Dermis blood vessel endothelial cell (primary cell): ENCODE measurements at regions not wholly inside any gene's neighbourhood (a gene's known extent, or its start where the extent isn't known, plus 50 kb on each side); places are given as distances from the start of the nearest gene placed in this dataset.
A peak's percentile ranks its signal among the peaks of the same experiment; 100 is the strongest.
"Not testable (repeated sequence)": the region's sequence is repeated elsewhere in the genome, so short reads cannot be mapped to it uniquely, and the experiment has no call there.

ENCODE experiments used
- DNase-seq: peaks from one replicate; pipeline ENCODE4 v3.0.0; 2010

- DNase-seq: no peak
Observed at GRCh38 chr3:6736836-6737629, 123.9 kb upstream of the GRM7 start.

- DNase-seq: no peak
Observed at GRCh38 chr3:6737630-6738029, 123.3 kb upstream of the GRM7 start.

GRCh38 chr3:6739288-6739687 lies 121.6 kb upstream of the GRM7 start:
- DNase-seq: no peak

GRCh38 chr3:6743067-6743720 lies 117.7 kb upstream of the GRM7 start:
- no peak for DNase-seq

- no peak for DNase-seq
Observed at GRCh38 chr3:6746443-6746842, 114.5 kb upstream of the GRM7 start.

- DNase-seq: no peak
Observed at GRCh38 chr3:6747017-6747416, 113.9 kb upstream of the GRM7 start.

- no peak for DNase-seq
Observed at GRCh38 chr3:6750782-6751181, 110.1 kb upstream of the GRM7 start.

GRCh38 chr3:6753536-6753935 lies 107.4 kb upstream of the GRM7 start:
- no peak for DNase-seq

GRCh38 chr3:6769532-6770396 lies 91.2 kb upstream of the GRM7 start:
- not testable (repeated sequence) for DNase-seq

GRCh38 chr3:6770397-6770690 lies 90.6 kb upstream of the GRM7 start:
- DNase-seq: no peak

GRCh38 chr3:6771171-6771570 lies 89.7 kb upstream of the GRM7 start:
- DNase-seq: no peak

GRCh38 chr3:6779140-6779539 lies 81.8 kb upstream of the GRM7 start:
- DNase-seq: no peak

- no peak for DNase-seq
Observed at GRCh38 chr3:6781092-6781491, 79.8 kb upstream of the GRM7 start.

- no peak for DNase-seq
Observed at GRCh38 chr3:6785726-6786125, 75.2 kb upstream of the GRM7 start.

GRCh38 chr3:6791161-6791560 lies 69.8 kb upstream of the GRM7 start:
- DNase-seq: peak; percentile 25

- peak; percentile 33 for DNase-seq
Observed at GRCh38 chr3:6799264-6799915, 61.5 kb upstream of the GRM7 start.

GRCh38 chr3:6803619-6804018 lies 57.3 kb upstream of the GRM7 start:
- no peak for DNase-seq

GRCh38 chr3:6805236-6805635 lies 55.7 kb upstream of the GRM7 start:
- DNase-seq: no peak

GRCh38 chr3:6806991-6807390 lies 53.9 kb upstream of the GRM7 start:
- no peak for DNase-seq

GRCh38 chr3:6807967-6808588 lies 52.8 kb upstream of the GRM7 start:
- DNase-seq: no peak

GRCh38 chr3:6809349-6809748 lies 51.6 kb upstream of the GRM7 start:
- no peak for DNase-seq
